HPDE6-E6E7 (cell line): ENCODE measurements at regions not wholly inside any gene's neighbourhood (a gene's known extent, or its start where the extent isn't known, plus 50 kb on each side); places are given as distances from the start of the nearest gene placed in this dataset.
"Not testable (repeated sequence)": the region's sequence is repeated elsewhere in the genome, so short reads cannot be mapped to it uniquely, and the experiment has no call there.

ENCODE experiments used
- DNase-seq: peaks from one replicate; pipeline ENCODE4 v3.0.0; 2011; ENCODE audit warnings: missing footprints; ENCODE audit errors: extremely low spot score

- not testable (repeated sequence) for DNase-seq
Observed at GRCh38 chr9:42325561-42325960, 142.1 kb downstream of the SPATA31A6 start.

- not testable (repeated sequence) for DNase-seq
Observed at GRCh38 chr9:42326482-42326881, 143.0 kb downstream of the SPATA31A6 start.

DNA sequence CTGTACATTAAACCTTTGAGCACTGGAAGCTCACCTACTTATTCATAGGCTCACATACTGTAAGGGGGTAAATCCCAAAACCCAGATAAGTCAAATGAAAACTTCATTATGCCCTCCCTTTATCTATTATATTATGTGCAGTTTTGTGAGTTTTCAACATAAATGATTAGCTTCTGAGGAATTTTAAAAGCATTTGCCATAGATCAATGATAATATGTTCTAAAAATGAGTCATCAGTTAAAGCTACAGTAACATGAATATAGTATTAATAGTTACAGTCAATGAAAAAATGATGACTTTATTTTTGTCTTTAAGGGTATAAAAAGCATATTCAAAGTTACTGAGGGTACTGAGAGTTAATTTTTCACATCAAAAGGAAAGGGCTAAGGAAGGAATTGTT, 151.9 kb downstream of the SPATA31A6 start:
- not testable (repeated sequence) for DNase-seq

DNA sequence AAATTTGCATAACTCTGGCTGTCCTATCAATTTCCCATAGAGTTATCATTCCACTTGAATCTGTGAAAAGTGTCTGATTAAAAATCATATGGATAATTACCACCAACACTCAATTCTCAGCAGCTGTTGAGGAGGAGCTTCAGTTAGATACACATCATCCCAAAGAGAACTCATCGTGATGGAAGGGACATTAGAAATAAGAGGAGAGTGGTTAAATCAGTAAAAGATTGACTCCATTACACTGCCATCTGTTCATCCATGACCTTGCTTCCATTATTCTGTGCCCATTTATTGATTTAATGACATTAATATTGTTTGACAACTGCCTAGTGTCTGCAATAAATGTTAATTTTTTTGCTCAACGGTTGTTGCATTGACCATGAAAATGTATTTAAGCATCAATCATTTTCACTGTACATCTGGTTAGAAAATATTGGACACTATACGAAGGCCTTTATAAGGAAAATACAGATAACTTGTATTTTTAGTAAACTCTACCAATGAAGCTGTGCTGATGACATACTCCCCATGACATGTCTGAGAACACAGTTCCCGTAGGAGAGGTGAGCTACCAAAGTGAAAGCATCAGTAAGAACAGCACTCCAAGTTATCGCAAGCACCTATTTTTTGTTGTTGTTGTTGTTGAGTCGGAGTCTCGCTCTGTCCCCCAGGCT, 152.7 kb downstream of the SPATA31A6 start:
- not testable (repeated sequence) for DNase-seq

DNA sequence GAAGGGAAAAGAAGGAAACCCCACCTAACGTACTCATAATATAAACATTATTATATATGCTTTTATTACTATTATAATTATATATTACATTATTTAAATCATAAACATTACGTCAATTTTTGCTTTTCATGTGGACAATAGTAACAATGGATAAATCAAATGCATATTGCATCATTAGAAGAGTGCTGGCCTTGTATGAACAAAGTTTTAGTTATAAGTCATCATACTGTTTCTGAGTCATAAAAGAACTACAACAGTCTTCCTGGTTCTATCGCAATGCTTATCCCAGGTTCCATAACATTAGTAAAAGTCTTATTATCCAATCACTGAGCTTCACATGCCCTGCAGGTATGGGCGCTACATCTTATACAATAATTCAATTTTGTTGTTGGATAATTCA, 154.8 kb downstream of the SPATA31A6 start:
- DNase-seq: not testable (repeated sequence)

DNA sequence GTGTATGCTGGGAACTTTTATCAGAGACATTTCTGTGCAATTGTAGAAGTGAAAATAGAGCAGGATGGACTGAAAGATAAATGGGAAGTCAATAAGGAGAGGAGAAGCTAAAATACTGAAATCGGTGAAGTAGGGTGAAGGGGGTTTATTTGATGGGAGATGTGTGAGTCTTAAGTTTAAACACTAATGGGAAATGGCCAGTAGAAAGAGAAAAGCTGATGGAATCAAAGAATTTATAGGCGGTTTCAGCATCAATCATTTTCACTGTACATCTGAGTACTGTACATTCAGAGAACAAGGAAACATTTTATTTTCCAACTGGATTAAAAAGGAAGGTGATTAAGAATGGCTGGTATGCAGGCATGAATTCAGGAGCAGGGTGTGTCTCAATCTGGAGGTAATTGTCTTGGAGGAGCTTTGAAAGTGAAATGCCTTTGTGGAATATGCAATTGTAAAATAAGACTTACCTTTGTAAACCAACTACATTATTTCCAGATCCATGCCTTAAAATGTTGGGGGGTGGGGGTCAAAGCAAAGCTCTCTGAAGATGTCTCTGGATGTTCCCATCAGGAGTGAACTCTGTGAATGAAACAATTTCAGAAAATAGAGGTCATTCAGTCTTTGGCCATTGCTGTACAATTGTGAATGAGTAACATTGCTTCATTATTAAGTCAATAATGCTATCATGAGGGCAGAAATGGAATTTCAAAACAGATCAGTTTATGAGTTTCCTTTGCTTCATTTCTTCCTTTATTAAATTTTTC, 156.4 kb downstream of the SPATA31A6 start:
- DNase-seq: not testable (repeated sequence)

GRCh38 chr9:42340435-42340723, 156.9 kb downstream of the SPATA31A6 start:
- DNase-seq: not testable (repeated sequence)

DNA sequence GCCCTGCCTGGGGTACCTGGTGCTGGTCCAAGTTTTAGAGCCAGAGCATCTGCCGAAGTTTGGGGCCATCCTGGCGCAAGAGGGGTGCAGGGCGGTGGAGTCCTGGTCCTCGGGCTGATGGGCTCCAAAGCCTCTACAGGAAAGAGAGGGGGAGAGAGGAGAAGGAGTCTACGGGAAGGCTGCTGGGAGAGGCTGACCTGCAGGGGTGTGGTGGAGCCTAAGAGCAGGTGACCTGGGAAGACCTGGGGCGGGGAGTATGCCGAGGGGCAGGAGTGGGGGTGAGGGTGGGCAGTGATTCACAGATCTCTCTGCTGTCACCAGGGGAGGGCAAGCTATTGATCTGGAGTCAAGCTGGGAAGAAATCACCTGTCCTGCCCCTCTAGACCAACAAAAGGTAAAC, 158.4 kb downstream of the SPATA31A6 start:
- not testable (repeated sequence) for DNase-seq

GRCh38 chr9:42342297-42342696, 158.8 kb downstream of the SPATA31A6 start:
- not testable (repeated sequence) for DNase-seq

DNA sequence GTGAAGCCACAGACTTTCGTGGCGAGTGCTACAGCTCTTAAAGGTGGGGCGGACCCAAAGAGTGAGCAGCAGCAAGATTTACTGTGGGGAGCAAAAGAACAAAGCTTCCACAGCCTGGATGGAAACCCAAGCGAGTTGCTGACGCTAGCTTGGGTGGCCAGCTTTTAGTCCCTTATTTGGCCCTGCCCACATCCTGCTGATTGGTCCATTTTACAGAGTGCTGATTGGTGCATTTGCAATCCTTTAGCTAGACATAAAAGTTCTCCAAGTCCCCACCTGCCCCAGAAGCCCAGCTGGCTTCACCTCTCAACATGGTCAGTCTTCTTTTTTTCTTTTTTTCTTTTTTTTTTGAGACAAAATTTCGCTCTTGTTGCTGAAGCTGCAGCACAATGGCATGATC, 161.0 kb downstream of the SPATA31A6 start:
- DNase-seq: not testable (repeated sequence)

- not testable (repeated sequence) for DNase-seq
Observed at GRCh38 chr9:42346916-42347315, 163.5 kb downstream of the SPATA31A6 start.

DNA sequence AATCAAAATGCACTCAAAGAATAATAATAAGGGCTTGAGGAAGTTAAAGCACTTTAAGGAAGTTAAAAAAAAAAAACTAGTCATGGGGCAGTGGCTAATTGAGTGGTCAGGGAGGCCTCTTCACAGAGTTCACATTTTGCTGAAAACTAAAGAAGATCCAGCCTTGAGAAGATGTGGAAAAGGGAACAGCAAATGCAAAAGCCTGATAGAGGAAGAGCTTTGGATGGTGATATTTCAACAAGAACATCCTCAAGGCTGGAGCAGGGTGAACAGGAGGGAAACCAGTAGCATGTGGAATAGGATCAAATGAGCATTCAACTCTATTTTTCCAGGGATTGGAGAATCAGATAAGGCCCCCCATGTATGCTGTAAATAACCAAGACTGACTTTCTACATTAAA, 165.7 kb downstream of the SPATA31A6 start:
- DNase-seq: not testable (repeated sequence)

DNA sequence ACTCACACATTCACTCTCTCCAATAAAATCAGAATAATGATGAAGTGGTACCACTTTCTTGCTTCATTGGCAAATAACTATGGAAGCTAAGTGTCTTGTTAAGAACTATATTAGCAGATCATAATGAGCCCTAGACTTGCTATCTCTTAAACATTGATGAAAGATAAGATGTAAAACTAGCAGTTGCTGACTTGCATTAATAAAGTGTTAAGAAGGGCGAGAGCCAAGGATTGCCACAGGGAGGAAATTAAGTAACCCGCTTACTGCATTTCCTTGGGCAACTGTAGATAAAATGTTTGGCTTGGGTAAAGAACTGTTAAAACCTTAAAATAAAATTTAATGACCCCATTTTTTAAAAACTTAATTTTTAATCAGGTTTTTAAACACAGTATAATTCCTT, 167.0 kb downstream of the SPATA31A6 start:
- DNase-seq: not testable (repeated sequence)

DNA sequence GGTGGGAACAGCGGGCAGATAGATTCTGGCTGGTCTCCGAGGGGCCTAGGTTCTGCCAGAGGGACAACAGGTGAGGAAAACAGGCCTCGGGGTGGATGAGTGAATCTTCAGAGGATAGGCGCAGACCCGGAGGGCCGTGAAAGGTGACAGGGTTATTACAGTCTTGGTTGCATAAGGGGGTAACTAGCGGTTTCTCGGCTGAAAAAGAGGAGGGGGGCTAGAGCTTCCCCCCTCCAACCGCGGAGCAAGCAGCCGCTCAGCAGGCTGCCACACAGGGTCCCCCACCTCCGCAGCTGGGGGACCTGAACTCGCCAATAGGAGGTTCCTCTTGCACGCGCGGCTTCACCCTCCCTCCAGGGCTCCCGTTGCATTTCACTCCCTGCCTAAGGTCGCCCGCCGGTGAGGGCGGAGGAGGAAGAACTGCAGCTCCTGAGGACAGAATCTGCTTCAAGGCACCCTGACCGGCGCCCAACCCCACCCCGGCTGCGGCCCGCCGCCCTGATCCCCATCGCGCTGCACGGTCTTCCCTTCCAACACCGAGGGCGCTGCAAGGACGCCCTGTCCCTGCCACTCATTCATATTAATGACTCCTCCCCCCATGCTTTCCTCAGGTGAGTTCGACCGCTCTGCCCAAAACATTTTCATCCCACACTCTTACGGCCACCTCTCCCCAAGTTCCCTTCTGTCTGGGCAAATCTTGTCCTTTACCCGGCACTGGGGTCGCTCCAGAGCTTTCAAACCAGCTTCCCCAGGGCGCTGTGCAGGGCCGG, 174.3 kb downstream of the SPATA31A6 start:
- not testable (repeated sequence) for DNase-seq

DNA sequence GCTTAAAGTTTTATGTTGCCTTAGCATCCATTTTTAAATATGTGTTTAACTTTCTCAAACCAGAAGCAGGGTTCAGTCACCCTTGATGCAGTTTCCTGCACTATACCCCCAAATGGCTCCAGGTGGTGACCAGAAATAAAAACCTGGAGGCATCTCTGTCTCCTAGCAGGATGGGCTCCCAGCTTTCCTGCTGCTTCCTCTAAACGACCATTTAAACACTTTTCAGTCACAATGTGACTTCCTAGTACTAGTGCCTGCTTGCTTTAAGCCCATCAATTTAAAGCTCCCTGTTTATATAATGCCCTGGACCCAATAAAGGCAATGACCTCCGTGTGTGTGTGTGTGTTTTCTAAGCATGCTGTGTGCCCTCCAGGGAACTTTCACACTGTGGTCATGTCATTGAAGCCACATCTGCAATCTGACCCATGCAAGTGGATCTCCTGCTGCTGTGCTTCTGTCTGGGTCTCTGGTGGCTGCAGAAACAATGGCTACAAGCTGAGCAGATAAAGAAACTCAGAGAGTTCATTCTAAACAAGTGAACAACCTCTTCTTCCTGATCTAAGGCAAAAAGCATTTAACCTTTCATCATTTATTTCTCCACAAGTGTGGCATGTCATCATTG, 175.3 kb downstream of the SPATA31A6 start:
- not testable (repeated sequence) for DNase-seq

DNA sequence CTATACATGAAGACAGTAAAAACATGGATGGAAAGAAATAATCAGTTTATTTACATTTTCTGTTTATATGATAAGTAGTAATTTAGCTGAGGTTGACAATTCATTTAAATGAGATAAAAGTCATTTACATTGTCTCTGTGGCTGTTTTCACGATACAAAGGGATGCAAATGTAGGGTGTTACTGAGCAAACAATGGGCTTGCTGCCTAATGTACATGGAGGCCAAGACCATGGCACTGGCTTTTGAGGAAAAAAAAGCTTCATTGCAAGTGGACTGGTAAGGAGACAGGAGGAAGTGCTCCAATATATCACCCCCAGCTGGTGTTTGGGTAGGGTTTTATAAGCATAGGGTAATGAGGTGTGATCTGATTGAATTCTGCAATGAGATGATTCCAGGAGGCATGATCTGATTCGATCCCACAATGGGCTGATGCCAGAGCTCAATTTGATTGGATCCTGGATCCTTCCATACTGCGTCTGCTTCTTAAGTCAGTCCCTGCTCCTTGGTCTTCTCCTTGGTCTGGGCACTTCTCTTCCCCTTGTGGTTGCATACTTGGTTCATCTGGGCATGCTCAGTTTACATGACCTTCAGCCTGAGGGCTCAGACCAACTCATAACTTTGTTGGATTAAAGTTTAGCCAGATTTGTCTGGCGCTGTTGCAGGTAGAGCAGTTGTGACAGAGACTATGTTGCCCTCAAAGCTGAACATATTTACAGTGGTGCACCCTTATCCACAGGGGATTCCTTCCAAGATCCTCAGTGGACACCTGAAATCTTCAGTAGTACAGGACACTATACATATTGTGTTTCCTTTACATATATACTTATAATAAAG, 181.2 kb downstream of the SPATA31A6 start:
- not testable (repeated sequence) for DNase-seq

DNA sequence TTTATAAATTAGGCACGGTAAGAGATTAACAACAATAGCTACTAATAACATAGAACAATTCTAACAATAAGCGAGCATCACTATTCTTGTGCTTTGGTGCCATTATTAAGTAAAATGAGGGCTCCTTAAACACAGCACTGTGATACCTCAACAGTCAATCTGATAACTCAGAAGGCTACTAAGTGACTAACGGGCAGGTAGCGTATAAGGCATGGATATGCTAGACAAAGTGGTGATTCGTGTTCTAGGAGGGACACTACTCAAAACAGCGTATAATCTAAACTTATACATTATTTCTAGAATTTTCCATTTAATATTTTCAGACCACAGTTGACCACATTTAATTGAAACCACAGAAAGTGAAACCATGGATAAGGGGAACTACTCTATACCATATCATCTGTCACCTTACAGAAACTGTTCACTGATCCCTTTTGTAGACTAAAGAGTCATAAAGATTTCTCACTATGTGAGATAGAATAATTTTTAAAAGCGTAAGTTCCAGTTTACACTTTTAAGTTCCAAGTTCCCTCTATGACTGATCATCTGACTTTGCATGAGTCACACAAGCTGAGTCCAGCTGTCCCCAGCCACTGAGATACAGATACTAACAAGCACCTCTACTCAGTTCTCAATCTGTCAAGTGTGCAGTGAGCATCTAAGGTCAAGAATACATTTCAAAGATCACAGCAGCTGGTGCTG, 181.9 kb downstream of the SPATA31A6 start:
- DNase-seq: peak; percentile 26

DNA sequence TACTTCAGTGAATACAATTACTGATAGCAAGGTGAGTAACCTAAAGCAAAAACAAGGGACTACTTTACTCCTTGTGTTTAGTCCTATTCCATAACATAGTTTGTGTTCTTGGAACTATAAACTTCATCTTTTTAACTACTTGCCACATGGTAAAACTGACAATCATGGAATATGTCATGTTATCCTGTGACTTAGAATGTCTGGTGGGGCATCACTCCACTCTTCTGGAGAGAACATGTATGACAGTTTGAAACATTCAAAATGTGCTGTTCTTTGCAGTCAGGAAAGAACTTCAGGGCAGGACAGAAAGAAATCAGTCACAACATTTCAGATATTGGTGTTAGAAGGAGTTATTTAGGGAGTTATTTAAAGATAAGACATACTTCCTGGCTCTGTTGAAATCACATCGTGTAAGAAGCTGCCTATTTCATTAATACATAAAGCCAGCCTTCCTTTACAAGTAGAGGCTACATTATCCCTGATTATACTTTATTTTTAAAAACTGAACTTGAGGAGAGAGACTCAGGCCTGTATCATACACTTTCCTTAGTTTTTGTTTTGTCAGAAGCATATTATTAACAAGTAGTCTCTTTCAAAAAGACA, 184.9 kb downstream of the SPATA31A6 start:
- DNase-seq: not testable (repeated sequence)

DNA sequence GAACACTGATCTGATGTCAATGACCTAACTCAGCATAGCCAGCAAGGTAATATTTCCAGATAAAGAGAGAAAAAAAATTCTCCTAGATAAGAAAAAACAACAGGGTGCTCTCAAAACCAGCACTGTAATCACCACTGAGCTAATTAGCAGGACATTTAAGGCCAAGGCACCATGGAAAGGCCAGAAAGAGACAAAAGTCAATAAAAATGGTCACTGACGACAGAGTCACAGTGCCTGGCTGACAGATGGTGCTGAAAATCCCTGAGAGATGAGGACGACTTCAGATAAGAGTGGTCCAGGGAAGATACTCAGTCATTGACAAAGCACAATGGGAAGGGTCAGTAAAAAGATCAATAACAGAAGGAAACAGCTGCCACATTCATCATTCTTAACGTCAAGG, 186.7 kb downstream of the SPATA31A6 start:
- DNase-seq: not testable (repeated sequence)

DNA sequence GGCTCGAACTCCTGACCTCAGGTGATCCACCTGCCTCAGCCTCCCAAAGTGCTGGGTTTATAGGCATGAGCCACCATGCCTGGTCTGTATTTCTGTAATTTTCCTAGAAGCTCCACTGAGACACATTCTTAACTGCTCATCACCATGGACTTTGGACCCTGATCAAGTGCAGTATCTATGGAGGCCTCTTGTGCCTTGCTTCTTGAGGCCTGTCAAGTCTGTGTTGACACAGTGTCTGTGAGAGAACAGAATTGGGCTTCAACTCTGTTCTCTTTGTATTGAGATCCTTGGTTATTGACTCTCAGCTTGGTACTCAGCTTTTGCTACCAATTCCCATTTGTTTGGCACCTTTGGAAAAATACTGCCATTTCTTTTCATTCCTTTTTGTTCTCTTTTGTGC, 188.0 kb downstream of the SPATA31A6 start:
- not testable (repeated sequence) for DNase-seq
